ENCODE measurements at regions not wholly inside any gene's neighbourhood (a gene's known extent, or its start where the extent isn't known, plus 50 kb on each side); places are given as distances from the start of the nearest gene placed in this dataset.

DNA sequence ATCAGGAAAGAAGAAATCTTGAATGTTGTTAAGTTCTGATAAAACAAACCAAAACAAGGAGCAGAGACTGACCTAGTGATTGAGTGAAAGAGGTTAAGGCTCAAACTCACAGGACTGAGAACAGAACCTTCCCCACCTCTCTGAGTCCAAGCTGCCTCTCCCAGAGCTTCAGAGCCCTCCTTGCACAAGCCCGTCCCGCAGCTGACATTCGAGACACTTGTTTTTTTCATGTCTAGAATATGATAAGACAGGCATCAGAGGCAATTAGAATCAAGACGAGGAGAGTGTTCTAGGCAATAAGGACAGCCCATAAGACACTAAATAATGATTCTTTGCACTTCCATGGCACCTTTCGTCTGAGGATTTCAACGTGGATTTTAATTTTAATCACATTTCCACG, 140.6 kb downstream of the PXDC1 start (continued):
- no peak for TF ChIP-seq MAZ (IDR thresholded peaks at IDR 0.05; ENCODE audit: borderline replicate concordance, low read depth, low read length)

DNA sequence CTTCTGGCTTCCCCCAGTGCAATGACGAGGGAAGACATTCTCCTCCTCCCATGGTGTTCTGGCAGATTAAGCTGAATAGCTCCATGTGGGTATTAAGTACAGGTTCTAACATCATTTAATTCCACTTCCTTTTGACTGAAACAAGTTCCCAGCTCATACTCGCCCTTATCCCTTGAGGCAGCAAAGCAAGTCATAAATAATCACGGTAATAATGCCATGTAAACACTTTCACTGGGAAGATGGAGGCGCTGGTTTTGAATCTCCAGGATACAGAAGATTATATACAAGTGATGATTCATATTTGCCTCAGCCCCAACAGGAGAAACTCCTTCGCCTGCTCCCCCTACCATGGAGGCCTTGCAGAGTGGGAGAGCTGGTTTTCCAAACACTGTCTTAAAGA, 141.3 kb downstream of the PXDC1 start:
- DNase-seq (ENCODE audit: low read depth in 1 of 2, low spot score in 1 of 2) (peak in 1 of 2 experiments; percentile 24), ATAC-seq (no peak; a peak in 1 of 6 replicates), FAIRE-seq (no peak)
- Histone ChIP-seq H3K4me2 (no peak overlapping the region; the same call in 2 of the 3 replicates), H3K4me3 (no peak overlapping the region), H3K9me3 (no peaks in the 10 kb centered on the region), H3K27ac (peak overlapping the region in 1 of 2 experiments; percentile 84; a peak in 4 of 6 replicates), H3K4me1 (peaks cover 31% of the 10 kb centered on the region)
- ChIA-PET POLR2A (no interaction called here), CTCF (interaction anchor here (1.6 kb wide), 1 partner anchor 10 kb away, joined by 4 read pairs; no protein-coding TSS in a partner anchor)
- WGBS (ENCODE audit: missing lambda C conversion rate): 58% methylated on average over 5 of the region's 5 CpGs
- TF ChIP-seq POLR2A (IDR thresholded peaks at IDR 0.05; ENCODE audit: low read length) (no peak), JUN (IDR thresholded peaks at IDR 0.05) (no peak), CBX2 (IDR thresholded peaks at IDR 0.05; ENCODE audit: borderline replicate concordance, low read depth) (no peak), MAFK (IDR thresholded peaks at IDR 0.05; ENCODE audit: partially characterized antibody) (peak; percentile 3), FOSL2 (IDR thresholded peaks at IDR 0.05) (no peak), FOSL2 (CRISPR knock-in tag; IDR thresholded peaks at IDR 0.05) (0 out of 2 replicates have a peak, but pooled peaks have one; percentile 20), SREBF2 (IDR thresholded peaks at IDR 0.05) (no peak), MYC (IDR thresholded peaks at IDR 0.05; ENCODE audit: borderline replicate concordance, low read length) (no peak), BHLHE40 (IDR thresholded peaks at IDR 0.05; ENCODE audit: low read depth, low read length) (no peak), TP53 (CRISPR knock-in tag; IDR thresholded peaks at IDR 0.05) (no peak)

DNA sequence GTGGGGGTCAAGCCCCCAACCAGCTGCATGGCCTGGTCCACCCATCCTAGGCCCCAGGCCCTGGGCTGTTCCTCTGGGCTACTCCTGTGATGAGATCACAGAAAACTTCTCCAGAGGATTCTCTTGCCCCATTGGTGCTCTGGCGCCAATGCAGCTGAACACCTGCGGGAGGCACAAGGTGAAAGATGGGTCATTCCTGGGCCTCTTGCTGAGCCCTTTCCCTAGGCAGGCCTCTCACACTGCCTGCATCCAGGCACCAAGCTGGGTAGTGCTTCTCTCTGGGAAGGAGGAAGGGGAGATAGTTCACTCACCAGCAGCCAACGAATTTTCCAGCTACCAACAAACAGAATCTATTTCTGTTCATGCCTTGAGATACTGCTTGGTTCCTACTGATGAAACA, 142.1 kb downstream of the PXDC1 start:
- ChIA-PET CTCF (interaction anchor here (0.5 to 1.6 kb wide), 2 partner anchors 9 to 1605 kb away, joined by 3 to 4 read pairs; no protein-coding TSS in a partner anchor), POLR2A (no interaction called here)
- ATAC-seq (no peak), FAIRE-seq (no peak), DNase-seq (ENCODE audit: low read depth in 1 of 2, low spot score in 1 of 2) (no peak)
- no peak overlapping the region for H3K4me3 ChIP-seq
- peaks cover 31% of the 10 kb centered on the region for H3K4me1 ChIP-seq
- no peak for TF ChIP-seq HEYL (CRISPR knock-in tag; IDR thresholded peaks at IDR 0.05)
- TF ChIP-seq CEBPB (IDR thresholded peaks at IDR 0.05): no peak
- no peak for TF ChIP-seq POLR2A (IDR thresholded peaks at IDR 0.05; ENCODE audit: low read length)
- TF ChIP-seq PBX3 (IDR thresholded peaks at IDR 0.05): no peak
- TF ChIP-seq NPAS2 (CRISPR knock-in tag; IDR thresholded peaks at IDR 0.05; ENCODE audit: borderline replicate concordance): no peak
- no peak for TF ChIP-seq NR3C1 (IDR thresholded peaks at IDR 0.05)
- no peak for TF ChIP-seq MAX (IDR thresholded peaks at IDR 0.05)
- TF ChIP-seq CBX2 (IDR thresholded peaks at IDR 0.05; ENCODE audit: borderline replicate concordance, low read depth): no peak
- no peak for TF ChIP-seq EP300 (IDR thresholded peaks at IDR 0.05)
- no peak for TF ChIP-seq EHMT2 (IDR thresholded peaks at IDR 0.05; ENCODE audit: low read depth)
- no peak for TF ChIP-seq HOXB5 (CRISPR knock-in tag; IDR thresholded peaks at IDR 0.05)
- no peak for TF ChIP-seq NFE2L2 (conservative IDR thresholded peaks at IDR 0.05; ENCODE audit: low read length)
- no peak for TF ChIP-seq HOXA7 (CRISPR knock-in tag; IDR thresholded peaks at IDR 0.05)
- no peak for TF ChIP-seq GATA3 (IDR thresholded peaks at IDR 0.05; ENCODE audit: borderline replicate concordance)
- TF ChIP-seq POLR2AphosphoS2 (conservative IDR thresholded peaks at IDR 0.05; ENCODE audit: low read length): no peak
- TF ChIP-seq BCL3 (IDR thresholded peaks at IDR 0.05): no peak
- no peak for TF ChIP-seq SREBF2 (IDR thresholded peaks at IDR 0.05)
- H3K27ac ChIP-seq: peak overlapping the region in 1 of 2 experiments; percentile 84; a peak in 3 of 6 replicates
- no peaks in the 10 kb centered on the region for H3K9me3 ChIP-seq
- no peak overlapping the region for H3K4me2 ChIP-seq
- 94% methylated on average over 3 of the region's 3 CpGs for WGBS (ENCODE audit: missing lambda C conversion rate)
